GM23338 (cell line): ENCODE measurements at regions not wholly inside any gene's neighbourhood (a gene's known extent, or its start where the extent isn't known, plus 50 kb on each side); places are given as distances from the start of the nearest gene placed in this dataset.

ENCODE experiments used
- CREB1 ChIP-seq: fragments of 250-450 bp; sonication (Bioruptor Pico); IDR thresholded peaks from 2 replicates; pipeline ENCODE4 v1.5.0; 2020; ENCODE audit warnings: low read depth, mild to moderate bottlenecking, moderate library complexity
- EZH2 ChIP-seq: fragments of 200-600 bp; sonication (generic); IDR thresholded peaks from one replicate; pipeline ENCODE4 v1.8.0; 2017; ENCODE audit warnings: antibody characterized with exemption, mild to moderate bottlenecking, low read depth; ENCODE audit not compliant: unreplicated experiment
- POLR2AphosphoS5 ChIP-seq: IDR thresholded peaks from 2 replicates; pipeline ENCODE4 v1.6.1; 2016; ENCODE audit warnings: antibody characterized with exemption, low read depth
- STAT1 ChIP-seq: IDR thresholded peaks from one replicate; pipeline ENCODE4 v1.6.1; 2016; ENCODE audit warnings: antibody characterized with exemption; ENCODE audit not compliant: unreplicated experiment
- TF ChIP-seq, protein P1 (sequence below), 2 experiments: fragments of 200-600 bp in 1 of 2; sonication (generic) in 1 of 2; conservative IDR thresholded peaks; 2 replicates each; pipeline versions ENCODE4 v1.5.1 to v1.6.1; 2016 to 2017; ENCODE audit warnings: antibody characterized with exemption in 2 of 2, low read depth in 2 of 2, mild to moderate bottlenecking in 2 of 2, moderate library complexity in 1 of 2
- TF ChIP-seq, protein P2 (sequence below): IDR thresholded peaks from one replicate; pipeline ENCODE4 v1.6.1; 2018; ENCODE audit warnings: antibody characterized with exemption; ENCODE audit not compliant: unreplicated experiment
- TF ChIP-seq, protein P3 (sequence below): IDR thresholded peaks from 2 replicates; pipeline ENCODE4 v1.6.1; 2016; ENCODE audit warnings: antibody characterized with exemption

GRCh38 chrX:121853762-121854613 is 806.6 kb downstream of the GLUD2 start:
- TF ChIP-seq, protein P1, sequence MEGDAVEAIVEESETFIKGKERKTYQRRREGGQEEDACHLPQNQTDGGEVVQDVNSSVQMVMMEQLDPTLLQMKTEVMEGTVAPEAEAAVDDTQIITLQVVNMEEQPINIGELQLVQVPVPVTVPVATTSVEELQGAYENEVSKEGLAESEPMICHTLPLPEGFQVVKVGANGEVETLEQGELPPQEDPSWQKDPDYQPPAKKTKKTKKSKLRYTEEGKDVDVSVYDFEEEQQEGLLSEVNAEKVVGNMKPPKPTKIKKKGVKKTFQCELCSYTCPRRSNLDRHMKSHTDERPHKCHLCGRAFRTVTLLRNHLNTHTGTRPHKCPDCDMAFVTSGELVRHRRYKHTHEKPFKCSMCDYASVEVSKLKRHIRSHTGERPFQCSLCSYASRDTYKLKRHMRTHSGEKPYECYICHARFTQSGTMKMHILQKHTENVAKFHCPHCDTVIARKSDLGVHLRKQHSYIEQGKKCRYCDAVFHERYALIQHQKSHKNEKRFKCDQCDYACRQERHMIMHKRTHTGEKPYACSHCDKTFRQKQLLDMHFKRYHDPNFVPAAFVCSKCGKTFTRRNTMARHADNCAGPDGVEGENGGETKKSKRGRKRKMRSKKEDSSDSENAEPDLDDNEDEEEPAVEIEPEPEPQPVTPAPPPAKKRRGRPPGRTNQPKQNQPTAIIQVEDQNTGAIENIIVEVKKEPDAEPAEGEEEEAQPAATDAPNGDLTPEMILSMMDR (conservative IDR thresholded peaks at IDR 0.05; ENCODE audit: low read depth in 2 of 2) = no peak
- TF ChIP-seq EZH2 = no peak
- TF ChIP-seq CREB1 (CRISPR knock-in tag) = no peak
- no peak for TF ChIP-seq POLR2AphosphoS5
- TF ChIP-seq, protein P2, sequence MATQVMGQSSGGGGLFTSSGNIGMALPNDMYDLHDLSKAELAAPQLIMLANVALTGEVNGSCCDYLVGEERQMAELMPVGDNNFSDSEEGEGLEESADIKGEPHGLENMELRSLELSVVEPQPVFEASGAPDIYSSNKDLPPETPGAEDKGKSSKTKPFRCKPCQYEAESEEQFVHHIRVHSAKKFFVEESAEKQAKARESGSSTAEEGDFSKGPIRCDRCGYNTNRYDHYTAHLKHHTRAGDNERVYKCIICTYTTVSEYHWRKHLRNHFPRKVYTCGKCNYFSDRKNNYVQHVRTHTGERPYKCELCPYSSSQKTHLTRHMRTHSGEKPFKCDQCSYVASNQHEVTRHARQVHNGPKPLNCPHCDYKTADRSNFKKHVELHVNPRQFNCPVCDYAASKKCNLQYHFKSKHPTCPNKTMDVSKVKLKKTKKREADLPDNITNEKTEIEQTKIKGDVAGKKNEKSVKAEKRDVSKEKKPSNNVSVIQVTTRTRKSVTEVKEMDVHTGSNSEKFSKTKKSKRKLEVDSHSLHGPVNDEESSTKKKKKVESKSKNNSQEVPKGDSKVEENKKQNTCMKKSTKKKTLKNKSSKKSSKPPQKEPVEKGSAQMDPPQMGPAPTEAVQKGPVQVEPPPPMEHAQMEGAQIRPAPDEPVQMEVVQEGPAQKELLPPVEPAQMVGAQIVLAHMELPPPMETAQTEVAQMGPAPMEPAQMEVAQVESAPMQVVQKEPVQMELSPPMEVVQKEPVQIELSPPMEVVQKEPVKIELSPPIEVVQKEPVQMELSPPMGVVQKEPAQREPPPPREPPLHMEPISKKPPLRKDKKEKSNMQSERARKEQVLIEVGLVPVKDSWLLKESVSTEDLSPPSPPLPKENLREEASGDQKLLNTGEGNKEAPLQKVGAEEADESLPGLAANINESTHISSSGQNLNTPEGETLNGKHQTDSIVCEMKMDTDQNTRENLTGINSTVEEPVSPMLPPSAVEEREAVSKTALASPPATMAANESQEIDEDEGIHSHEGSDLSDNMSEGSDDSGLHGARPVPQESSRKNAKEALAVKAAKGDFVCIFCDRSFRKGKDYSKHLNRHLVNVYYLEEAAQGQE = no peak
- TF ChIP-seq, protein P3, sequence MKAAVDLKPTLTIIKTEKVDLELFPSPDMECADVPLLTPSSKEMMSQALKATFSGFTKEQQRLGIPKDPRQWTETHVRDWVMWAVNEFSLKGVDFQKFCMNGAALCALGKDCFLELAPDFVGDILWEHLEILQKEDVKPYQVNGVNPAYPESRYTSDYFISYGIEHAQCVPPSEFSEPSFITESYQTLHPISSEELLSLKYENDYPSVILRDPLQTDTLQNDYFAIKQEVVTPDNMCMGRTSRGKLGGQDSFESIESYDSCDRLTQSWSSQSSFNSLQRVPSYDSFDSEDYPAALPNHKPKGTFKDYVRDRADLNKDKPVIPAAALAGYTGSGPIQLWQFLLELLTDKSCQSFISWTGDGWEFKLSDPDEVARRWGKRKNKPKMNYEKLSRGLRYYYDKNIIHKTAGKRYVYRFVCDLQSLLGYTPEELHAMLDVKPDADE = no peak
- TF ChIP-seq STAT1 = no peak
